Thyroid gland (tissue), 4 donors: ENCODE measurements at regions not wholly inside any gene's neighbourhood (a gene's known extent, or its start where the extent isn't known, plus 50 kb on each side); places are given as distances from the start of the nearest gene placed in this dataset. TPM values are rescaled to one million over a fixed set of nuclear protein-coding genes. Genes with fewer than 3 reads are reported as not detected.

Source experiments
- DNase-seq, 2 donors: peaks; one replicate each; pipeline ENCODE4 v3.0.0-alpha.2; 2019
- H3K27ac ChIP-seq, 3 donors: fragments of 200-600 bp; sonication (generic); 1 replicate in 2 of 3; 2 replicates in 1 of 3; pipeline ENCODE4 v1.5.1; 2016 to 2019; ENCODE audit warnings: mild to moderate bottlenecking in 1 of 3, moderate library complexity in 1 of 3
- H3K27me3 ChIP-seq: fragments of 200-600 bp; sonication (generic); one replicate; pipeline ENCODE4 v1.5.1; 2019
- H3K36me3 ChIP-seq, 2 donors: fragments of 200-600 bp; sonication (generic); one replicate each; pipeline ENCODE4 v1.5.1; 2016 to 2019
- H3K4me1 ChIP-seq, 2 donors: fragments of 200-600 bp; sonication (generic); one replicate each; pipeline ENCODE4 v1.5.1; 2017 to 2019
- H3K4me3 ChIP-seq, 3 donors: fragments of 200-600 bp; sonication (generic); replicated peaks in 1 of 3; 1 replicate in 2 of 3; 2 replicates in 1 of 3; pipeline ENCODE4 v1.5.1; 2016; ENCODE audit warnings: mild to moderate bottlenecking in 1 of 3
- H3K9me3 ChIP-seq: fragments of 200-600 bp; sonication (generic); one replicate; pipeline ENCODE4 v1.5.1; 2017
- POLR2A ChIP-seq, 2 donors: fragments of 450-650 bp; IDR thresholded peaks; one replicate each; pipeline ENCODE4 v1.6.1; 2017; ENCODE audit warnings: antibody characterized with exemption in 2 of 2, mild to moderate bottlenecking in 2 of 2, moderate library complexity in 1 of 2
- WGBS, 2 donors: methylation state at CpG; one replicate each; pipeline ENCODE4 v1.1.5; 2017; 5-methylcytosine and 5-hydroxymethylcytosine counted together
- intact Hi-C: fragments of 100-400 bp; cut with DNase I; formaldehyde crosslinking; loops from one replicate; pipeline ENCODE4 v1.15.1; 2023
- small RNA-seq: library from RNA; depleted of rRNA; stranded (forward); fragments of <200 nt; gene quantifications from one replicate; pipeline ENCODE3, GENCODE V24; 2016
- TF ChIP-seq, protein P1 (sequence below), 6 experiments: fragments of 200-600 bp in 3 of 6; fragments of 450-650 bp in 3 of 6; sonication (generic) in 3 of 6; IDR thresholded peaks; one replicate each; pipeline ENCODE4 v1.5.1; 2016 to 2019; ENCODE audit warnings: antibody characterized with exemption in 6 of 6, mild to moderate bottlenecking in 2 of 6, inconsistent platforms in 1 of 6, moderate library complexity in 1 of 6

DNA sequence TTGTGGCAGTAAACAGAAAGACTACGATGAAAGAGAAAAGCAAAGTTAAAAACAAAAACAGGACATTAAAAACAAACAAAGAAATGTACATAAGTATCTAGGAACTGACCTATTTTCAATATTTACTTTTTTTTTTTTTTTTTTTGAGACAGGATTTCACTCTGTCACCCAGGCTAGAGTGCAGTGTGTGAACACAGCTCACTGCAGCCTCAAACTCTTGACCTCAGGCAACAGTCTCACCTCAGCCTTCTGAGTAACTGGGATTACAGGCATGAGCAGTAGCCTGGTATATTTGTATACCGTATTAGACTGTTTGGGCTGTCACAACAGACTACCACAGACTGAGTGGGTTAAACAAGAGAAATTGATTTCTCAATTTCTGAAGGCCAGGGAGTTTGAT is 1189.1 kb downstream of the CDH9 start:
- intact Hi-C loops, result no loop called here
- no peaks in the 10 kb centered on the region for H3K9me3 ChIP-seq
- no peak overlapping the region for H3K27ac ChIP-seq
- TF ChIP-seq, protein P1, sequence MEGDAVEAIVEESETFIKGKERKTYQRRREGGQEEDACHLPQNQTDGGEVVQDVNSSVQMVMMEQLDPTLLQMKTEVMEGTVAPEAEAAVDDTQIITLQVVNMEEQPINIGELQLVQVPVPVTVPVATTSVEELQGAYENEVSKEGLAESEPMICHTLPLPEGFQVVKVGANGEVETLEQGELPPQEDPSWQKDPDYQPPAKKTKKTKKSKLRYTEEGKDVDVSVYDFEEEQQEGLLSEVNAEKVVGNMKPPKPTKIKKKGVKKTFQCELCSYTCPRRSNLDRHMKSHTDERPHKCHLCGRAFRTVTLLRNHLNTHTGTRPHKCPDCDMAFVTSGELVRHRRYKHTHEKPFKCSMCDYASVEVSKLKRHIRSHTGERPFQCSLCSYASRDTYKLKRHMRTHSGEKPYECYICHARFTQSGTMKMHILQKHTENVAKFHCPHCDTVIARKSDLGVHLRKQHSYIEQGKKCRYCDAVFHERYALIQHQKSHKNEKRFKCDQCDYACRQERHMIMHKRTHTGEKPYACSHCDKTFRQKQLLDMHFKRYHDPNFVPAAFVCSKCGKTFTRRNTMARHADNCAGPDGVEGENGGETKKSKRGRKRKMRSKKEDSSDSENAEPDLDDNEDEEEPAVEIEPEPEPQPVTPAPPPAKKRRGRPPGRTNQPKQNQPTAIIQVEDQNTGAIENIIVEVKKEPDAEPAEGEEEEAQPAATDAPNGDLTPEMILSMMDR (IDR thresholded peaks at IDR 0.05), result no peak
- TF ChIP-seq POLR2A (IDR thresholded peaks at IDR 0.05), result no peak
- no peak for DNase-seq
- no peaks in the 10 kb centered on the region for H3K36me3 ChIP-seq
- no peak overlapping the region for H3K4me3 ChIP-seq
- H3K27me3 ChIP-seq, result no peaks in the 10 kb centered on the region
- H3K4me1 ChIP-seq, result no peaks in the 10 kb centered on the region
- WGBS, 2 donors, result 69 to 71% methylated on average over 2 of the region's 2 CpGs

DNA sequence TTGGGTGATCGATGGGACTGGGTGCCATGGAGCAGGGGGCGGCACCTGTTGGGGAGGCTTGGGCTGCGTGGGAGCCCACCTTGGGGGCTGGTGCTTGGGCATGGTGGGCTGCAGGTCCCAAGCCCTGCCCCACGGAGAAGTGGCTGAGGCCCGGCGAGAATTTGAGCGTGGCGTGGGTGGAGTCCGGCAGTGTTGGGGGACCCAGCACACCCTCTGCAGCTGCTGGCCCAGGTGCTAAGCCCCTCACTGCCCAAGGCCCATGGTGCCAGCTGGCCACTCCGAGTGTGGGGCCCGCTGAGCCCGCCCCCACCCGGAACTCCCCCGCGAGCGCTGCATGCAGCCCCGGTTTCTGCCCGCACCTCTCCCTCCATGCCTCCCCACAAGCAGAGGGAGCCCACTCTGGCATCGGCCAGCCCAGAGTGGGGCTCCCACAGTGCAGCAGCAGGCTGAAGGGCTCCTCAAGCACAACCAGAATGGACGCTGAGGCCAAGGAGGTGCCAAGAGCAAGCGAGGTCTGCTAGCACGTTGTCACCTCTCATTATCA is 1178.6 kb upstream of the CDH10 start:
- TF ChIP-seq POLR2A (IDR thresholded peaks at IDR 0.05), result no peak
- TF ChIP-seq, protein P1 (IDR thresholded peaks at IDR 0.05), result no peak
- Histone ChIP-seq H3K4me1 (no peaks in the 10 kb centered on the region), H3K27me3 (no peaks in the 10 kb centered on the region), H3K4me3 (no peak overlapping the region), H3K27ac (no peak overlapping the region), H3K9me3 (no peaks in the 10 kb centered on the region), H3K36me3 (no peaks in the 10 kb centered on the region)
- DNase-seq, result no peak
- intact Hi-C loops, result no loop called here
- WGBS, 2 donors, result 95 to 96% methylated on average over 20 to 21 of the region's 22 CpGs

Small RNA genes lying in the stretch of these regions (small RNA-seq; reads per million reads assigned to genes)
- gene AC113347.2 (not detected), gene AC113347.3 (not detected), gene RNU4-43P (not detected)
